CD4-positive, alpha-beta T cell treated with Interleukin-17A for 1 hour (primary cell): ENCODE measurements at regions not wholly inside any gene's neighbourhood (a gene's known extent, or its start where the extent isn't known, plus 50 kb on each side); places are given as distances from the start of the nearest gene placed in this dataset.

ENCODE experiments used
- DNase-seq: peaks from one replicate; pipeline ENCODE4 v3.0.0-alpha.2; 2020

DNA sequence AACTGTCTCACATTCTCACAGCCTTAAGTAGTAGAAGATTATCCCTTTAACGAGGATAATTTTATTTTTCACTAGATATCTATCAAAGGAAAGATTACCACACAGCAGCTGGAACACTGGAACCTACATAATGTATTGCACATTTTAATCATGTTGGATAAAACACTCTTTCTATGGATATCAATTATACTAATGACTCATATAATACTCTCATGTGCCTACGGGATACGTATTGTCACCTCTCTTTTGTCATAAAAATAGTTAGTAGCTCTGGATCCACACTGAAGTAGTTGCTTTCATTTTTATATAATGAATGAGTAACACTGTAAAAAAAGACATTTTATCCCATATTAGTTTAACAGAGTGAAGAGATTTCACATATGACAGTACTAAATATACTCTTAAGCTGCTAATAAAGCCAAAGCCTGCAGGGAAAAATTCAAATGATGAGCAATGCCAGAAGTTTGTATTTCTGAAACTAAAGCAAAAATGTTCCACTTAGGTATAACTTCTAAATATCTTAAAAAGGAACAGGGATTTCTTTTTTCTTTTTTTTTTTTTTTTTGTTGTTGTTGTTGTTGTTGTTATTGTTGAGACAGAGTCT is 408.7 kb upstream of the PKN2 start:
- DNase-seq = no peak

DNA sequence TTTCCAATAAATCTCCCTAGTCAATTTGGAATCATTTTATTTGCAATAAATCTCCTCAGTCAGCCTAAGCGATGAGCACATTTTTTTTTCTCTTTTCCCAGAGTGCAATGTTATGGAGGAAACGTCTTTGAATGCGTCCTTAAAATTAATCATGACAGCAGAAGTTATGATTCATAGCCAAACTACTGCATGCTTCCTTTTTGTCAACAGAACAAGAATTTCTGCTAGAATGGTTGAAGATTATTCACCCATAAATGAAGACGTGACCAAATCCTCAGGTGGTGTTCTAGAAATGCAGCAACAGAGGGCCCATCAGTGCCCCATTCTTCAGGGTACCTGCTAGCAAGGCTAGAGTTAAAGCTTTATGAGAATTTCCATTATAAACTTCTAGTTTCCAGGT is 407.9 kb upstream of the PKN2 start:
- no peak for DNase-seq

GRCh38 chr1:88284066-88284465 is 400.0 kb upstream of the PKN2 start:
- DNase-seq = no peak

DNA sequence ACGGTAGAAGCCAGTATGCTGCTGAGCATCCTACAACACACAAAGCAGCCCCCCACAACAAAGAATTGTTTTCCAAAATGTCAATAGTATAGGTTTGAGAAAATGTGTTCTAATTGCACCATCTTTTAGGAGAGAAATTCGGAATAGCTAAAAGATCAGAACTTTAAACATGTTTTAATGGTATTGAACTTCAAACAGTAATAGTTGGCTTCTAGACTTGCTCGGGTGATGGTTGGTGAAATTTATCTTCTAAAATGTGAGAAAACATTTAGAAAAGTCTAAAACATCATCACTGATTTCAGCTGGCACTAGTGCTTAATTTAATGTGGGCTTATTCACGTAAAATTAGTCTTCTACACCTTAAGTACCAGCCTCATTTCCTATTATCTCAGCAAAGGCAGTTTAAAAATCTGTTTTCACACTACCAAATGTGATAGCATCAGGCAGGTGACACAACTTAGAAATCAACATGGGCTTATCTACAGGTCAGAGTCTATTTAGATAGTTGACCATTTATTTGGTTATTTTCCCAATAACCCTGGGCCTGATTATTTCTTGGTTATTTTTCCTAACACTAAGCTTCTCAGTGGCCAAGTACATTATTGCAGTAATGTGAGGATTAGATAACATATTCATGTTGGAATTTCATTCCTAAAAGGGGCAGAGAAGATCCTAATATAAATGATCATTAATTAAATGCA is 399.3 kb upstream of the PKN2 start:
- no peak for DNase-seq

- no peak for DNase-seq
Measured at GRCh38 chr1:88286716-88287115, 397.4 kb upstream of the PKN2 start.

- no peak for DNase-seq
Measured at GRCh38 chr1:88288571-88288970, 395.5 kb upstream of the PKN2 start.

DNA sequence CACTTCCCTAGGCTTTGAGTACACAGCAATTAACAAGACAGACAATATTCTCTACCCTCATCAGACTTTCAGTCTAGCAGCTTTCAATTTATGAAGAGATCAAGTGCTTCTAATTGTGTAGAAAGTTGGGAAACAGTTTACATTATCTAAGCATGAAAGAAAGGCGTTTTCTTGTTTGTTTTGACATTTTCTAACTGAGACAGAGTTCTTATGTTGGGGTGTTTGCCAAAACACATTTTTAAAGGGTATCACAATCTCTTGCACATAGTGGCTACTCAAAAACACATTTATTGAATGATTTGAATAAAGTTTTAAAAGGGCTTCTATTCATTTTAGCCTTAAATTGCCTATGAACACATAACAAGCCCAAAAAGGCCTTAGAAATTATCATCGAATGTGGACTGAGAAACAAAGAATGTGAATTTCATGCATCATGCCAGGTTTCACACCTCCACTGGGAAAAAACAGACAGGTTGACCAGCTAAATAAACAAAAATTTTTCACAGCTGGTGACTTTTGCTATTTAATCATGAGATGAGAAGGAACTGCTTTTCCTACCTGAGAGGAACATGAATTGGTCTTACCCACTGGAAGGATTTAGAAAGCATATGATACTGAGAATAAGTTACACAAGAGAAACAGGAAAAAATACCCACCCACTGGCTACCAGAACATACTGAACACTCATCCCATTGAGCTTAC is 394.5 kb upstream of the PKN2 start:
- no peak for DNase-seq

- no peak for DNase-seq
Measured at GRCh38 chr1:88291611-88292354, 392.3 kb upstream of the PKN2 start.

- DNase-seq = no peak
Measured at GRCh38 chr1:88293691-88294190, 390.3 kb upstream of the PKN2 start.

- no peak for DNase-seq
Measured at GRCh38 chr1:88296227-88296626, 387.8 kb upstream of the PKN2 start.

- no peak for DNase-seq
Measured at GRCh38 chr1:88296642-88297041, 387.4 kb upstream of the PKN2 start.

GRCh38 chr1:88298506-88298905 is 385.6 kb upstream of the PKN2 start:
- no peak for DNase-seq

DNA sequence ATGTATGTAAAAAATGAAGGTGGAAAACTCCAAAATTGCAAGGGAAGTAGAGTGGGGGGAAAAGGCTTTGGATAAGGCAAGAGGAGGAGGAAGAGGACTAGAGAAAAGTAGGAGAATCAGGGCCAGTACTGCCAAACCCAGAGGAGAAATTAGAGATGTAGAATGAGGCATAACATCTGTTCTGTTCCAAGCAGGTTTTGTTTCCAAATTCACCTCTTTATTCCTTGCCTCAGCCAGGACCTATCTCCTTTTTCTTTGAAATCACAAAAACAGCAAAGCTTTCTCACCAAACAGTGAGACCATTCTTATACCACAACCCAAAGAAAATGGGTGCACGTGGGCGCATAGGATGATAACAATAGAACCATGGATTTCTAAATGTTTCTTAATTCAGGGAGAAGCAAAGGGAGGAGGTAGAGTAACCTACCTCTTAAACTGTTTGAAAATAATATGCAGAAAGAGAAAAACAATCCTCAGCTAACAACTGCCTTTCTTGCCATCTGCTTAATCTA is 383.3 kb upstream of the PKN2 start:
- no peak for DNase-seq

GRCh38 chr1:88302843-88303486 is 381.1 kb upstream of the PKN2 start:
- DNase-seq = no peak

GRCh38 chr1:88311265-88311664 is 372.8 kb upstream of the PKN2 start:
- no peak for DNase-seq

- no peak for DNase-seq
Measured at GRCh38 chr1:88311907-88312306, 372.2 kb upstream of the PKN2 start.

DNA sequence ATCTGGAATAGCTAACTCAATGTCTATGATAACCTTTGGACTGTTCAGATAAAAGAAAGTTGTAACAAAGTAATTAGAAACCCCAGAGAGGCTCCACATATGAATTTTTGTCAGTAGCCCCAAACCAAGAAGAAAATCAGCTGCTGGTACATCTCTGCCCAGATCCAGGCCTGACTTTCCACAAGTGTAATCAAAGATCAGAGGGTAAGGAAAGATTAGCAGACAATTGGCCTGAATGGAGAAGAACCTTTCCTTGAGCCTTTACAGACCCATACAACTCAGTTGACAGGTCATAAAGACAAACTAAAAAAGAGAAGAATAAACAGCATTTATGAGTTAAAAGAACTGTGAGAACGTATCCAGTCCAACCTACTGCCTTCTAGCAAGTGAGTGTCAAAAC is 366.7 kb upstream of the PKN2 start:
- DNase-seq = no peak

GRCh38 chr1:88318740-88319139 is 365.3 kb upstream of the PKN2 start:
- DNase-seq = no peak

DNA sequence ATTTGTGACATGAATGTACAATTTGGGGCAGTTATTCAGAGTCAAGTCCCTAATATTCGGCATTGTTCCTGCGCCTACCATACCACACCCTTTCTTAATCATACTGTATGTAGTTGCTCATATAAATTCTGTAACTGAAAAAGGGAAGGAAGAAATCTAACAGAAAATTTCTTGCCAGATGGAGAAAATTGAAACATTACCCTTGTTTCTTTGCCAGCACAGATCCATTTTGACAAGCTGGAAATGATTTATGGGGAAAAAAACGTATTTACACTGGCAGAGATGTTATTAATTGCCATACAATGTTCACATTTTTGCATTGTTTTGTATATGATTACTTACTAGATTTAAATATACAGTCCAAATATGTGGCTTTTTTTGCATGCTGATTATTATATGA is 363.8 kb upstream of the PKN2 start:
- DNase-seq = no peak

DNA sequence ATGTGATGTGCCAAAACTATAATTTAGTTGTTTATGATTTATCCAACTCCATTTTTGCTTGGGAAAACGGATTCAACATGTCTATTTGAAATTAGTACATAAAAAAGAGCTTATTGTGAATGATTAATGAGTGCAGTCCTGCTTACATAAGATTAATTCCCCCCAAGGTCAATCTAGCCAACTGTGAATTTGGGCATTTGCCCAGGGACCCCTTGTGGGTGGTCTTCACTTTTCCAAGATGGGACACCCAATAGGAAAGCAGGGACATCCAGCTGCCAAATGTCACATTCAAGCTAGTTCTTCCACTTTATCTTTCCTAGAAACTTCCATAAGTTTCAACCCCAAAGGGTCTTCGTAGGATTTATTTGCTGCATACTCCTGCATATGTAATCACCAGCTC is 362.4 kb upstream of the PKN2 start:
- DNase-seq = no peak

GRCh38 chr1:88324899-88325298 is 359.2 kb upstream of the PKN2 start:
- no peak for DNase-seq

DNA sequence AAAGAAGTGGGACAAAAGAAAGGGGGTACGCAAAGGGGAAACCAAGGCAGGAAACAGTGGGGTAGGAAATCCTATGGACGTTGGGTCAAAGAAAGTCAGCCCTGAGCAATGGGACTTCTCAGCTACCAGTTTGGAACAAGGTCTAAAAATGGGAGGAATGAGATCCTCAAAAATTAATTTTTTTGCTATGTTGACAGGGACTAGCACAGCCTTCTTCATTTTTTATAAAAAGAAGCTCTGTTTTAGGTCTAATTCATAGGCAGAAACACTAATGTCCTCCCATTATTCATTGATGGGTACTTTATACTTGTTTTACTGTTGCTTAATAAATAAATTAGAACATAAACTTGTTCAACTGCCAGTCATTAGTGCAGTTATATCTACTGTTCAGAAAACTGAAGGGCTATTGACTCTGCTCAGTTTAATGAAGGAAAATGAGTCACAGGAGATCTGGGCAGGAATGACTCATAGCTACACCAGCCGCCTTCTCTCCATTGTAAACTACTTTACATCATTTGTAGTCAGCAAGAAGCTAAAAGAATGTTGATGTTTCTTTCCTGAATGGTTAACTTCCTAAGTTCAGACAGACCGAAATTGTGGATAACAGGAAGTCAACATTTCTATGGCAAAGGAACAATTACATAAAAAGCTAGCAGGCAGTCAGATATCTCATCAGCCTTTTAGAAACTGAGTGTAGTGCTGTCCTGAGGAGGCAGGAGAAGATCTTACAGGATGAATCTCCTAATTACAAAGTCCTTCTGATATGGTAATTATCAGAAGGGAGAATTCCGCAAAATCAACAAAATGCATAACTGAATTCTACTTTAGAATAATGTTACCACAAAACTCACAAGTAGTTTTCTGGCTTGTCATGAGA is 356.4 kb upstream of the PKN2 start:
- no peak for DNase-seq
